K562 (cell line): ENCODE measurements at regions not wholly inside any gene's neighbourhood (a gene's known extent, or its start where the extent isn't known, plus 50 kb on each side); places are given as distances from the start of the nearest gene placed in this dataset.

ENCODE experiments used
- CBFA2T2 ChIP-seq: fragments of 450-650 bp; conservative IDR thresholded peaks from 2 replicates; pipeline ENCODE4 v1.6.1; 2017; ENCODE audit warnings: mild to moderate bottlenecking
- CBX3 ChIP-seq, 2 experiments: IDR thresholded peaks; 1 replicate in 1 of 2; 2 replicates in 1 of 2; pipeline ENCODE4 v1.6.1; 2012; ENCODE audit warnings: inconsistent platforms in 2 of 2, low read length in 2 of 2, borderline replicate concordance in 1 of 2, control low read depth in 1 of 2
- CEBPB ChIP-seq: fragments of 450-650 bp; IDR thresholded peaks from 2 replicates; pipeline ENCODE4 v1.6.1; 2016; ENCODE audit warnings: missing genetic modification characterization, missing compliant biosample characterization
- COPS2 ChIP-seq: fragments of 450-650 bp; conservative IDR thresholded peaks from 2 replicates; pipeline ENCODE4 v1.6.1; 2016; ENCODE audit warnings: mild to moderate bottlenecking, moderate library complexity
- CREB3L1 ChIP-seq: fragments of 450-650 bp; IDR thresholded peaks from 2 replicates; pipeline ENCODE4 v1.6.1; 2014; ENCODE audit warnings: low read depth, mild to moderate bottlenecking, moderate library complexity, borderline replicate concordance
- CREB5 ChIP-seq: fragments of 250-450 bp; sonication (Bioruptor Pico); IDR thresholded peaks from 2 replicates; pipeline ENCODE4 v1.5.0; 2020; ENCODE audit warnings: mild to moderate bottlenecking
- FOXA3 ChIP-seq, 2 experiments: fragments of 450-650 bp in 1 of 2; sonication (generic) in 1 of 2; formaldehyde crosslinking; IDR thresholded peaks in 1 of 2; conservative IDR thresholded peaks in 1 of 2; 2 replicates each; pipeline versions ENCODE4 v1.4.0 to v1.8.0; 2020 to 2022; ENCODE audit warnings: mild to moderate bottlenecking in 2 of 2, missing genetic modification reagents in 1 of 2
- HIVEP1 ChIP-seq: fragments of 250-450 bp; sonication (Bioruptor Pico); IDR thresholded peaks from 2 replicates; pipeline ENCODE4 v1.4.0; 2020; ENCODE audit warnings: mild to moderate bottlenecking
- KLF6 ChIP-seq: fragments of 250-450 bp; sonication (Bioruptor Pico); IDR thresholded peaks from 2 replicates; pipeline ENCODE4 v1.4.0; 2020; ENCODE audit warnings: mild to moderate bottlenecking, moderate library complexity, borderline replicate concordance
- MTA1 ChIP-seq: fragments of 450-650 bp; IDR thresholded peaks from 2 replicates; pipeline ENCODE4 v1.6.1; 2017; ENCODE audit warnings: borderline replicate concordance
- RAD21 ChIP-seq, 2 experiments: fragments of 250-450 bp in 1 of 2; fragments of 450-650 bp in 1 of 2; sonication (Bioruptor Pico) in 1 of 2; formaldehyde crosslinking in 1 of 2; IDR thresholded peaks in 1 of 2; conservative IDR thresholded peaks in 1 of 2; 2 replicates each; pipeline versions ENCODE4 v1.4.0 to v1.8.0; 2020 to 2022; ENCODE audit warnings: mild to moderate bottlenecking in 2 of 2, moderate library complexity in 1 of 2
- RCOR1 ChIP-seq, 2 experiments: IDR thresholded peaks; 2 replicates each; pipeline ENCODE4 v1.6.1; 2012; ENCODE audit warnings: low read depth in 2 of 2, low read length in 2 of 2, borderline replicate concordance in 1 of 2, improper control_type of control experiment in 1 of 2
- SMAD3 ChIP-seq: fragments of 450-650 bp; formaldehyde crosslinking; conservative IDR thresholded peaks from 2 replicates; pipeline ENCODE4 v1.4.0; 2020; ENCODE audit warnings: mild to moderate bottlenecking
- ZBTB12 ChIP-seq: fragments of 250-450 bp; sonication (Bioruptor Pico); IDR thresholded peaks from 2 replicates; pipeline ENCODE4 v1.4.0; 2020
- ZBTB17 ChIP-seq: fragments of 450-650 bp; formaldehyde crosslinking; IDR thresholded peaks from 2 replicates; pipeline ENCODE4 v1.4.0; 2020; ENCODE audit warnings: mild to moderate bottlenecking
- ZNF146 ChIP-seq: IDR thresholded peaks from one replicate; pipeline ENCODE4 v1.6.1; 2018; ENCODE audit warnings: missing compliant biosample characterization; ENCODE audit not compliant: unreplicated experiment
- ZNF165 ChIP-seq: fragments of 250-450 bp; sonication (Bioruptor Pico); IDR thresholded peaks from 2 replicates; pipeline ENCODE4 v1.4.0; 2020; ENCODE audit warnings: borderline replicate concordance
- ZNF184 ChIP-seq: sonication (generic); formaldehyde crosslinking; IDR thresholded peaks from 2 replicates; pipeline ENCODE4 v1.5.0; 2020; ENCODE audit warnings: missing genetic modification reagents
- ZNF253 ChIP-seq: fragments of 250-450 bp; sonication (Bioruptor Pico); conservative IDR thresholded peaks from 2 replicates; pipeline ENCODE4 v1.6.1; 2021; ENCODE audit warnings: mild to moderate bottlenecking
- ZNF449 ChIP-seq: fragments of 250-450 bp; sonication (Bioruptor Pico); IDR thresholded peaks from 2 replicates; pipeline ENCODE4 v1.8.0; 2022; ENCODE audit warnings: moderate library complexity, mild to moderate bottlenecking, inconsistent platforms
- ZNF766 ChIP-seq: fragments of 200-800 bp; sonication (Bioruptor generic); conservative IDR thresholded peaks from 2 replicates; pipeline ENCODE4 v1.6.1; 2016; ENCODE audit warnings: missing genetic modification characterization, missing compliant biosample characterization
- ZSCAN32 ChIP-seq: fragments of 450-650 bp; formaldehyde crosslinking; IDR thresholded peaks from 2 replicates; pipeline ENCODE4 v1.4.0; 2020; ENCODE audit warnings: mild to moderate bottlenecking, moderate library complexity

GRCh38 chr1:221316491-221317056 is 425.3 kb downstream of the DUSP10 start (continued):
- TF ChIP-seq SMAD3 (CRISPR knock-in tag) (peak; percentile 75; the same call in 1 of the 2 replicates), RAD21 (CRISPR knock-in tag; conservative IDR thresholded peaks at IDR 0.05 in 1 of 2, IDR thresholded peaks at IDR 0.05 in 1 of 2) (0 out of 4 replicates have a peak, but pooled peaks of 1 of the 2 experiments have one; percentile 11), ZSCAN32 (CRISPR knock-in tag) (peak; percentile 93), ZNF184 (no peak), MTA1 (no peak), CREB3L1 (no peak), ZNF449 (CRISPR knock-in tag) (0 out of 2 replicates have a peak, but pooled peaks have one; percentile 51), CBX3 (IDR thresholded peaks at IDR 0.05; ENCODE audit: borderline replicate concordance in 1 of 2, low read length in 2 of 2) (no peak), KLF6 (peak; percentile 68; the same call in 1 of the 2 replicates), CREB5 (CRISPR knock-in tag) (no peak), HIVEP1 (CRISPR knock-in tag) (0 out of 2 replicates have a peak, but pooled peaks have one; percentile 16), ZNF253 (no peak), ZNF165 (0 out of 2 replicates have a peak, but pooled peaks have one; percentile 10), CEBPB (tag) (peak; percentile 23; the same call in 1 of the 2 replicates), ZNF766 (CRISPR knock-in tag) (peak; percentile 67; the same call in 1 of the 2 replicates), ZNF146 (CRISPR knock-in tag) (no peak), COPS2 (no peak), ZBTB17 (0 out of 2 replicates have a peak, but pooled peaks have one; percentile 47), CBFA2T2 (no peak), RCOR1 (IDR thresholded peaks at IDR 0.05; ENCODE audit: borderline replicate concordance in 1 of 2, low read depth in 2 of 2, low read length in 2 of 2) (no peak), FOXA3 (CRISPR knock-in tag; conservative IDR thresholded peaks at IDR 0.05 in 1 of 2, IDR thresholded peaks at IDR 0.05 in 1 of 2) (0 out of 4 replicates have a peak, but pooled peaks of 1 of the 2 experiments have one; percentile 32), ZBTB12 (0 out of 2 replicates have a peak, but pooled peaks have one; percentile 38)
